Stimulated activated CD8-positive, alpha-beta memory T cell treated with anti-CD3 and anti-CD28 coated beads, Interleukin-2, amount 100 ng/mL, for 1 hour (primary cell): ENCODE measurements at regions not wholly inside any gene's neighbourhood (a gene's known extent, or its start where the extent isn't known, plus 50 kb on each side); places are given as distances from the start of the nearest gene placed in this dataset.
"Not testable (repeated sequence)": the region's sequence is repeated elsewhere in the genome, so short reads cannot be mapped to it uniquely, and the experiment has no call there.

ENCODE experiments used
- DNase-seq, 2 donors: peaks; one replicate each; pipeline ENCODE4 v3.0.0-alpha.2; 2020; ENCODE audit warnings: low read depth in 2 of 2

DNA sequence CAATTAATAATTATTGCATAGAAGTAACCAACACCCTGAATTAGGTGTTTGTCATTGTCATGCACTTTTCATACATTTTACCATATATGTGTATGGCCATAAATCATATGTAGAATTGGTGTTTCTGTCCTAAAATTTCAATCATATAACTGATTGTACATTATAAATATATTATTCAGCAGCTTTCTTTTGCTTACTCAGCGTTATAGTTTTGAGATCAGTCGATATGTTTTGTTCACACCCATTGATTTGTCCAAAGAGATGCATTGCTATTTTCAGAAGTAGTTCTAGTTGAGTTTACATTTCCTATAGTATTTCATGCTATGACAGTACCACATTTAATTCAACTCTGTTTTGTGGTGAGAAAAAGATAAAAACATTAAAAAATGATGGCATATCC, 50.5 kb upstream of the PARP4 start:
- DNase-seq, result no peak

DNA sequence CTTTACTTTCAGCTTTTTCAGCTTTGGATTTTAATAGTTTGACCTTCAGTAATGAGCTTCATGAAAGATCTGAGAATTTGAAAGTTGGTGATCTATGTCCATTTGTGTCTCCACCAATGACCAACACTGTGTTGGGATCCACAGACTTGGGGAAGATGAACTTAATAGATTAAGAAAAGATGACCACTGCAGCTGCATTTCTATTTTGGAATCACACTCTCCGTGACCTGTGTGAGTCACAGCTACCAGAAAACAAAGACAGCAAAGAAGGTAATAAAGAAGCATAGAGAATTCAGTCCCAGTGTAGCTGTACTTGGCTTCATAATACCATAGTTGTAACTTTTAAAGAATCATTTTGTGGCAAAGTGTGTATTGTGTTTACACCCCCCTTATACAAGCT, 51.4 kb upstream of the PARP4 start:
- not testable (repeated sequence) for DNase-seq

DNA sequence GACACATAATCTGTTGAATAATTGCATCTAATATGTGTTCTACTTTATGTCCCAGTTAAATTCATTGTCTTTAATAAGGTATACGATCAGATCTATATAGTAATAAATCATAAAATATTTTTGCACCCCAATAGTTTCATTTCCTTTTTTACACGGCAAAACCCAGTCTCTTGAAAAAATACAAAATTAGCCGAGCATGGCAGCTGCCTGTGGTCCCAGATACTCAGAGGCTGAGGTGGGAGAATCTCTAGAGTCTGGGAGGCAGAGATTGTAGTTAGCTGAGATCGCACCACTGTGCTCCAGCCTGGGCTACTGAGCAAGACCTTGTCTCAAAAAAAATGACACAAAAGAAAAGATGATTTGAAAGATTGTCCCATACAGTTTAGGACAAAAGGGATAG, 52.3 kb upstream of the PARP4 start:
- DNase-seq, result no peak

DNA sequence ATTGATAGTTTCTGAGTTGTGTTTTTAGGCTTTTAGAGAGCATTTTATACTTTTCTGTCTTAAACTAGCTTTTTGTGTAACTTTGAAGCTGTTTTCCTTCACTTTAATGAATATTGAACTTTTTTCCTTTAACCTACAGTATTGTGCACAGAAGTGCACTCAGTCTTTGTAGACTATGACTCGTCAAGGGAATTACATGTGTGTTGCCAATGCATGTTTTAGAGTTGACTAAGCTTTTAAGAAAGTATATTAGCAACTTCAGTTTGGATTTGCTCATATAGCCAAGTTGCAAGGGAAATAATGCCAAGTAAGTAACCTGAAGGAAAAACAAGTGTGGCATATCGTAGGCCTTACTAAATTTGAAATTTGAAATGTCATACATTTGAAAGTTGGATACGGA, 55.0 kb upstream of the PARP4 start:
- not testable (repeated sequence) for DNase-seq

DNA sequence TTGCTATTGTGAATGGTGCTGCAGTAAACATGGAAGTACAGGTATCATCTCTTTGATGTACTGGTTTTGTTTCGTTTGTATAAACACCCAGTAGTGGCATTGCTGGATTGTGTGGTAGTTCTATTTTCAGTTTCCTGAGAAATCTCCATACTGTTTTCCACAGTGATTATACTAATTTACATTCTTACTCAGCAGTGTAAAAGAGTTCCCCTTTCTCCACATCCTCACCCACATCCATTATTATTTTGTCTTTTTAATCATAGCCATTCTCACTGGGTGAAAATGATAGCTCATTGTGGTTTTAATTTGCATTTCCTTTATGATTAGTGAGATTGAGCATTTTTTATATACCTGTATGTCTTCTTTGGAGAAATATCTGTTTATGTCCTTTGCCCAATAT, 62.3 kb upstream of the PARP4 start:
- no peak for DNase-seq

DNA sequence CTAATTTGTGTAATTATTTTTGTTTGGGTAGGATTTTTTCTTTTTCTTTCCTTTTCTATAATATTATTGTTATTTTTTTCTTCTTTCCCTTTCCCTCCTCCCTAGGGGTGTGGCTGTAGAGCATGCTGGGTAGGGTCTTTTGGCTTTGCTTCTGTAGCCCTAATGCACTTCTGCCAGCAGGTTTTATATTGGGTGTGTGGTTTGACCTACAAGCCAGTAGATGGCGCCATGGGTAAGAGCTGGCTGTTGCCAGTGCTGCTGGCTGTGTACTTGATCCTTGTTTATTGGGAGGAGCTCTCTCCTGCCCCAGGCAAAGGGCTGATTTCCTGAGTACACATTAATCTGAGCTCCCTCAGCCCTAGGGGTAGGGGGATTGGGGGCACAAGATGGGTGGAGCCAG, 67.7 kb upstream of the PARP4 start:
- DNase-seq, result not testable (repeated sequence)

DNA sequence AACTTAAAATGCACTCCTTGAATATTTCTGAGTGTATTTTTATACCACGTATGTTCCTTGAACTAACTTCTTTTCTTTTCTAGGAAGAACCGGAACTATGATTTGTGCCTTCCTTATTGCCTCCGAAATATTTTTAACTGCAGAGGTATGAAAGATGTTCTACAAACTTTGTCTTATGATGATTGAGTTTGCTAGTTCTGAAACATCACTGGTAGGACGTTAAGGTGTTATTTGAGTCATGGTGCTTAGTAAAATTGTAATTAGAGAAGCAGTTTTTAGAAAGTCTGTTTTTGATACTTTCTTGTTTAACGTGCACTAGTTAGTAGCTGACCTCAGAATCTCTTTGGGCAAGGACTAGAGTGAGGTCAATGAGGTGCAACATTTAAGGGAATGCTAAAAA, 69.0 kb upstream of the PARP4 start:
- not testable (repeated sequence) for DNase-seq

DNA sequence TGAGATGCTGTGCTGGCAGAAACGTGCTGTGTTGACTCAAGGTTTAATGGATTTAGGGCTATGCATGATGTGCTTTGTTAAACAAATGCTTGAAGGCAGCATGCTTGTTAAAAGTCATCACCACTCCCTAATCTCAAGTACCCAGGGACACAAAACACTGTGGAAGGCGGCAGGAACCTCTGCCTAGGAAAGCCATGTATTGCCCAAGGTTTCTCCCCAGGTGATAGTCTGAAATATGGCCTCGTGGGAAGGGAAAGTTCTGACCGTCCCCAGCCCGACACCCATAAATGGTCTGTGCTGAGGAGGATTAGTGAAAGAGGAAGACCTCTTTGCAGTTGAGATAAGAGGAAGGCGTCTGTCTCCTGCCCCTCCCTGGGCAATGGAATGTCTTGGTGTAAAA, 79.1 kb upstream of the PARP4 start:
- DNase-seq, result not testable (repeated sequence)

DNA sequence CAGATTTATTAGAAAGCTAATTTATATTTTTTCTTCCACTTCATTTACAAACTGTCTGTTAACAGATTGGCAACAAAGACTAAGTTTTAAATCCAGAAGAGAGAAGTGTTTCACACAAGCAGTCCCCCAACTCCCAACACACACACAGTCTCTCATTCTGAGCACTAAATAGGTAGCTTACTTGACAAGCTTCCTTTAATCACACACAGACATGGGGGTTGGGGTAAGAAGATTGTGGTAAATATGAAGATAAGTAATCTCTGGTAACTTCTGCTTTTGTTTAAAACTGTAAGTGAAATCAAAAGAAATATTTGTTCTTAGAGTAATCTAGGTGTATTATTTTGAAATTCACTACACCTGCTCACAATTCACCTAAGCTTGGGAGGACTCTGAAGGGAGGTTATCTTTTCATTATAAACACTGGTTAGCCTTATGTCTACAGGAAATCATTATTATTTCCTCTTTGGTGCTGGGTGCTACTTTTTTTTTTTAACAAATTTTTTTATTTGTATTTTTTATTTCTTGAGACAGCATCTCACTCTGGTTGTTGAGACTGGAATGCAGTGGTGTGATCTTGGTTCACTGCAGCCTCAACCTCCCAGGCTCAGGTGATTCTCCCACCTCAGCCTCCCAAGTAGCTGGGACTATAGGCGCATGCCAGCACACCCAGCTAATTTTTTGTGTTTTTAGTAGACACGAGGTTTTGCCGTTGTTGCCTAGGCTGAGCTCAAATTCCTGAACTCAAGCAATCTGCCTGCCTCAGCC, 82.1 kb upstream of the ATP12A start:
- DNase-seq, result not testable (repeated sequence)

DNA sequence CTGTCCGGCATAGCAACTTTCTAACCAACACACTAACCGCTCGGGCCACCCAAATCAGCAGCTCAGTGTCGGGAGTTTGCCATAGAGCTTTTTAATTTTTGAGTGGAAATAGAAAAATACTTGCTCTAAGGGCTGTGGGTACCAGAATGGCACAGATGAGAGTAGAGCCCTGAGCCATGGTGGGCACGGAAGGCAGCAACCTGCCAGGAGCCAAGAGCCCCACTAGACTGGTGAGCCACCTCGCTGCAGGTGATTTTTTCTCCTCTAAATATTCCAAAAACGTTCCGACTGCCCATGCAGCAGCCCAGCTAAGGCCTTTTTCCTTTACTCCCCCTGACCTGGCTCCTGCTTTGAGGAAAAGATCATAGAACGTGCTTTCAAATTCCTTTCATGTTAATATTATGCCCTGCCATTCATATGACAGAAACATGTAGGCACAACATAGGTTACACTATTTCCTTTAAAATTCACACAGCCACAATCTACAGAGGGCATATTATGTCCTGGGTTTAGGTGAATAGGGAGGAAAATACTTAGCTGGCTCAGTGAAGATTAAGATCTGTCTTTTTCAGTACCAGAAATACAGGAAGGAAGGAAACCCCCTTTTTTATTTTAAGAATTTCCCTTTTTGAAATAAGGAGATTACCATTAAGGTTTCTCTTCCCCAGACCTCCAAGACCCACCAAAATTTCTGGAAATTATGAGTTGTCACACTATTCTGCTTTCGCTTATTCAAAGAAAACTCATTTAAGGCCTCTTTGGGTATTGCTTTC, 81.0 kb upstream of the ATP12A start:
- not testable (repeated sequence) for DNase-seq

DNA sequence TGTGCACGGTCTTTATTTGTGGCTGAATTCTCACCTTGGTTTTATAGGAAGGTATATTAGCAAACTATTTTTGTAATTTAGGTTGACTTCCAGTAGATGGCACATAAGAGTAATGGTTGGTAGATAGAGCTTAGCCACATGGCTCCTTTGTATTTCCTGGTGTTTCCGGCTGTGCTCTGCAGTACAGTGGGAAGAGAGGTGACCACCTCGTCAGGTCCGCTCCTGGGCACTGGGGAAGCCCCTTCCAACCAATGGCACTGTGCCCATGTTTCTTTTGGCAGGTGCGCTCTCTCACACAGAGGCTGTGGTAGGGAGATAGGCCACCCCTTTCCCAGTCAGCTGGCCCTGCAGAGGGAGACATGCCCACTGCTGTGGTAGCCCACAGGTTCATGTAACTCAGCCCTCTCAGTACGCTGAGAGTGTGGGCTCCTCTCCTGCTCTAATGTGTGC, 74.3 kb upstream of the ATP12A start:
- no peak for DNase-seq

DNA sequence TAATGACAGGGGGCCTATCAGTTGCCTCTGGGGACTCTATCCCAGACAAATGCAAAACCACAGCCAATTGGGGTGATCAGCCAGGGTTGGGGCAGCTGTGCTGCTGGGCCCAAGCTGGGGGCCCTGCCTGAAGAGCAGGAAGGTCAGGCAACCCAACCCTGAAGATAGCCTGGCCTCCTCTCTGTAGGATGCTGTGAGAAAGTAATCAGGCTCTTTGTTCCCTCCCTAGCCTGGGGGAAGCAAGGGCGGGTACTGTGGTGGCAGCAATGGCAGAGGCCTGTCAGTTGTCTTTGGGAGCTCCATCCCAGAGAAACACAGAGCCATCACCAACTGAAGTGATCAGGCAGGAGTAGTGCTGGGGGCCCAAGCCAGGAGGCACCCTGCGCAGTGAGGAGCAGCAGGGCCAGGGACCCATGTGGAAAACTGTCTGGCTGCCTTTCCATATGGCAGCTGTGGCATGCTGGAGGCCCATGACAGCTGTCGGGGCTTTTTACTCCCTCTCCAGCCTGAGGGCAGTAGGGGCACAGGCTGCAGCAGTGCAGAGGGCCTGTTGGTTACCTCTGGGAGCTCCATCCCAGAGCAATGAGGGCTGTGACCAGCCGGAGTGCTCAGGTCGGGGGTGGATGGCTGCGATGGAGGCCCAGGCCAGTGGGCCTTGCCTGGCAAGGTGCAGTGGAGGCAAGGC, 73.6 kb upstream of the ATP12A start:
- DNase-seq, result no peak

DNA sequence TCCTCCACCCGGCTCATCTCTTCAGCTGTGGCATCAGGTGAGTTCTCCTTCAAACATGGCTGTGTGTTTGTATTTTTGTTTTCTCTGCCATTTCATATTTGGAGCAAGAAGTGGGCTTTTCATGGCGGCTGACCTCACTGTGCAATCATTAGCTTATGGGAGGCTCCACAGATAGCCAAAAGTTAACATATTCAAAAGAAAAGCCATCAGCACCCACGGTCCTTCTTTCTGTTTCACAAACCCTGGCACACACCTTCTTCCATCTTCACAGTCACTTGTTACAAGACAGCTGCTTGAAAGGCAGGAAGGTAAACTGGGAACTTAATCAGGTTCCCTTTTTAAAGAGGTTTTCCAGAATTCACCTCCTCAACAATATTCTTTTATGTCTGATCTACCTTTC, 69.3 kb upstream of the ATP12A start:
- DNase-seq, result no peak

DNA sequence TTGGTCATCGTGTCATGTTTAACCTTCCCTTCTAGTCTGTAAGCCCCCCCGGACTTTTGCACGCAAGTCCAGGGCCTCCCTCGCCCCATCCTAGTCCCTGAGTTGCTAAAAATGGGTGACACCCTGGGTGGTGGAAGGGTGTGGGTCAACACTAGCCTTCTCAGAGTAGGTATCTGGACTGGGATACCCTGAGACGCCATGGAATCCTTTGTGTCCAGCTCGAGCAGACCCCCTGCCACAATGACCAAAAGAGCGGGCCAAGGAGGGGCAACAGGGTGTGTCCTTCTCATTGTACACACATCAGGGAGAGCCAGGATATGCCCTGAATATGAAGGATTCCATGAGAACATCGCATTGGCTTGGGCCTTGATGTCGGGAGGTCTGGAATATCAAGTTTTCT, 67.5 kb upstream of the ATP12A start:
- no peak for DNase-seq

DNA sequence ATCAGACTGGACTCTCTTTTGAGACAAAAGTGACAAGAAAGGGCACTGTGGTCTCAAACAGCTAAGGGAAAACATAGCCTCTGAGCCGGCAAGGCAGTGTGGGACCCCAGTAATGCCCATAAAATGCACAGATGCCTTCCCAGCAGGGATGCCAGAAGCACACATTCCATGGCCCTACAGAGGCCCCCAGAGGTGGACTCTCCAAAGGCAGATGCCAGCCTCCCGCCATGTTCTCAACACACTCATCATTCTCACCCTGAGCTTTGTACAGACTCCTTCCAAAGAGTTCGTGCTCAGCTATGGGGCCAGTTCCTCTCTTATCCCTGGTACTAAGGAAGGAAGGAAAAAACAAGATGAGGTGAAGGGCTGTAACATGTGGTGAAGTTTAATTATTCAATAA, 67.1 kb upstream of the ATP12A start:
- DNase-seq, result no peak

DNA sequence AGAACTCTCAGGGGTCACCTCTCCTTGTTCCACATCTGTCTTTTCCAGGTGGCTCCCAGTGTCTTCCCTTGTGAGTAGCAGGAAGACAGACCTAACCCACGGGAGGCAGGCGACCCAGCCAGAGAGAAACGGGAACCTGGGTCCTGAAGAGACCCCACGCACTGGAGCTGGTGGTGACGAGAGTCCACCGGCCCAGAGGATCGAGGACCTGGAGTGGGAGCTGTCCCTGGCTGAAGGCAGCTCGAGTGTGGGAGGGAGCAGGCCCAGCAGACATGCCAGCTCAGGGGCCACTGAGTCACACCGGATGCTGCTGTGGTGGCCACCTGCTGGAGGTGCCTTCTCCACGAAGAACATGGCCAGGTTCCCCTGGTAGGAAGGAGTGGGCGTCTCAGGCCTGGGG, 66.5 kb upstream of the ATP12A start:
- no peak for DNase-seq

DNA sequence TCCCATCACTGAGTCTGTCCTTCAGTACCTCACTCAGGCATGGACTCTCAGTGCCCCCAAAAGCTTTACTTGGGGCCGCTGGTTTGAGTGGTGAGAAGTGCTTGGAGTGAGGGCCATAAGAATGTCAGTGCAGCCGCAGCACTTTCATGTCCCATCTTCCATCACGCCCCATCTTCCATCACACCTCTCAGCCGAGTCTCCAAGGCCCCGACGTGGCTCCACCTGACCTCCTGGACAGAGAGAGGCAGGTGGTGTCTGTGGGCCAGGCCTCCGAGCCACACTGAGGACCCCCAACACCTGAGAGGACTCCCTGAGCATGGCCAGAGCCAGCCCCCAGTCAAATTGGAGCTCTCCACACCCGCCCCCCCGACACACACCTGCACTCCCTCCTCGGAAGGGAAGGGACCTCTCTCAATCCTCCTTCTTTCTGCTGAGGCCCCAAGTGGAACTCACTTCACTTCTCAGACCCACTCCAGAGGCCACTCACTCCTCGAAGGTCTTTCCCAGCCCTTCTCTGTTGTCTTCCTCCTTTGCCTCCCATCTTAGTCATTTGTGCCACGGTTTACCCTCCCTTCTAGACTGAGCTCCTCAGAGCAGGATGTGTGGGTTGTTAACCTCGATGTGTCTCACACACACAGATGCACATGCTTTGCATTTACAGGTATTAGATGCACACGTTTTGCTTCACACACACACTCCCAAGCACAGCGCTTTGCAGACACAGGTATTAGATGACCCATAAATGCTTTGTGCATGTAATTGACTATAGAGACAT, 65.7 kb upstream of the ATP12A start:
- no peak for DNase-seq

DNA sequence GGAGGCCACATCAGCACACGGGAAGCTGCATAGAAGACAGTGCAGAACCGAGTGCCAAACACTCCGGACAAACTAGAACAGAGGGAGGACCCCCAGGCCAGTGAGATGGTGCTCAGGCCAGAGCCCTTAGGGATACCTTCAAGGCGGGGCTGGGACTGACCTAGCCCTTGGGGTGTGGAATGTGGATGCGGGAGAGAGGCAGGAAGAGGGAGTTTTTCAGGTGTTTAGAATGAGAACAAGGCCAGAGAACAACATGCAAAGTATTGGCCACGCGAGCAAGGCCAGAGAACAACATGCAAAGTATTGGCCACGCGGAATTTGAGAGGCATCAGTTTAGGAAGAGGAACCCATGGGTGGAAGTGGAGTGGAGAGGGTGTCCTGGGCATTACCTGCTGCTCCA, 65.1 kb upstream of the ATP12A start:
- no peak for DNase-seq

DNA sequence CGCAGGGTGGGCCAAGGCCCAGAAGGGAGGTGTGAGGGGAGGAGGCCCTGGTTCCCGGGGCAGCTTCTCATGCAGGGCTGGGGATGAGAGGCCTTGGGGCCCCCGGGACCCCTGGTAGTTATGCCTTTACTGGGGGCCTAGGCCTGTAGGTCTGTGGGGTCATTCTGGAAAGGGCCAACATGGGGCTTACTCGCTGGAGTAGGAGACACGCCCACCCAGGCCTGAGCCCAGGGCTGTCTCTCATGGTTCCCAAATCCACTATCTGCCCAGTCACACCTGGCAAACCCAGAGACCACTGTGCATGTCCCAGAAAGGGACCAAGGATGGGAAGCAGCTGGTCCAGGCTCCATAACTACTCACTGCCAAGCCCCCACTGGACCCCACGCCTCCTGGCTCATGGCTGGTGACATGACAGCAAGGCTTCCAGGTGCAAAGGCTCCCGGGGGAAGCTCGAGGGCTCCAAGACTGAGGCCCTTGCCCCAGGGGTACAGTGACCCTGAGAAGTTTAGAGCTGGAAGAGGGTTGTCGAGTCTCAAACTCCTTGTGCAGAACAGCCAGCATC, 64.2 kb upstream of the ATP12A start:
- DNase-seq, result no peak

DNA sequence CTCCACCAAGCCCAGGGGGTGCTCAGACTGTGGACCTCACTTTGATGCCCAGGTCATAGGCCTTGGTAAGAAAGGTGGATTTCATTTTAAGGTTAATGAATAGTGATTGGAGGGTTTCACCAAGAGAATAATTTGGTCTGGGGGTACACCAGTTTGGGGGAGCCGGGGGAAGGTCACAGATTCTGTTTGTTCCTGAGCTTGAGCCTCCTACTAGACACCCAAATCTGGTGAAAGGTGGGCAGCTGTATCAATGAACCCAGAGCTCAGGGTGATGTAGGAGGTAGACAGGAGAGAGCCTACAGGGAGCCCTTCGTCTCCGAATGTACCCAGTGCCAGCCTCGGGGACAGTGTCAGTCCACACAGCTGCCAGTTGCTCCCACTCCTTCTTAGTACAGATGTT, 63.7 kb upstream of the ATP12A start:
- DNase-seq, result no peak

DNA sequence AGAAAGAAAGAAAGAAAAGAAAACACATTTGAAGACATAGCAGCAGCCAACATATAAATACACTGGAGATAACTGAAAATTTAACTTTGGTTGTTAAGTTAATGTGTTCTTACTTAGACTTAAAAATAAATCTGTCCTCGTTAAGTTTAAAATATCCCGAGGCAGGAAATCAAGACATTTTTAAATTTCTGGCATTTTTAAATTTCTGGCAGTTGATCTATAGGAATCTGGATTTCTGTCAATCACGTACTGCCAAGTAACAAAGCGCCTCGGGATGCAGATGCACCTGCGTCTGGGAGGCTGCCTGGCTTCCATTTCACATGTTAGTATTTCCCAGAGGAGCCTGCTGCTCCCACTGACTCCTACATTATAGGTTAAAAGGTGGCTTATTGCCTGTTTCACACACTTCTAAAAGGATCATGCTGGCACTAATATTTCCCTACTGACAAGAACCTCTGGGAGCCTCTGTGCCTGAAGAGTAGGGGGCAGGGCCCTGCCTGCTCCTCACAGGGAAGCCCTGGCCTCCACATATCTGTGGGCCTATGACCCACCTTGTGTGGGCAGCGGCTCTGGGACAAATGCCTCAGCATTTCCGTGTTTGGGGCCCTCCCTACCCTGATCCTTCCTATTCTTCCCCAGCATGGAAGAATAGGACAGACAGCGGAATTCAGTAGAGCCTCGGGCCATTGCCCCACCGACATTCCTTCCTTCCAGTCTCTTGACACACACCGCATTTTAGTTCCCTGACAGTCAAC, 62.8 kb upstream of the ATP12A start:
- DNase-seq, result no peak
